ENCODE measurements at regions not wholly inside any gene's neighbourhood (a gene's known extent, or its start where the extent isn't known, plus 50 kb on each side); places are given as distances from the start of the nearest gene placed in this dataset.
A peak's percentile ranks its signal among the peaks of the same experiment; 100 is the strongest.

DNA sequence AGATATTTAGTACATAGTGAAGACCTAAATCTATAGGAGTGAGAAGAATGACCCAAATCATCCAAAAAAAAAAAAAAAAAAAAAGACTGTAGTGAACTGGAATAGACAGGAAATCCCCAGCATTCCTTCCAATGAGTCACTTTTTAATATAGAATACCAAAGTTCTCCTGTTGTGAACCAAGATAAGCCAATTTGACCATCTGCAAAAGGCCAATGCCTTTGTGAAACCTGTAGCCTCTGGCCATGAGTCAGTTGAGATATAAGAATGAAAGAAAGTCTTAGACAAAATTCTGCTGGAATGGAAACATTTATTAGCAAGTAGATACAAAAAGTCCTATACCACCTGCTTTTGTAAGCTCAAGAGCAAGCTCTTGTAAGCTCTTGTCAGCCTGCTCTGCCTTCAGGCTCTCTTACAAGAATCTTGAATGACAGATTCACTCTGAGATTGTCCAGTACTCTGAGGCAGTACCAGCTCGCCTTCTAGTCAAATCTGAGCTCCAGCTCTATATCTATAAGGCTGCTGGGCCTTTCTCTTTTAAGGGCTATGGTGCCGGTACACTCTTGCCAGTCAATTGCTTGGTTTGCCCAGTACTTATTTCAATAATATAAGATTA, 243.0 kb upstream of the TMTC1 start:
- FAIRE-seq (no peak), DNase-seq (ENCODE audit: low spot score) (peak; percentile 49)

DNA sequence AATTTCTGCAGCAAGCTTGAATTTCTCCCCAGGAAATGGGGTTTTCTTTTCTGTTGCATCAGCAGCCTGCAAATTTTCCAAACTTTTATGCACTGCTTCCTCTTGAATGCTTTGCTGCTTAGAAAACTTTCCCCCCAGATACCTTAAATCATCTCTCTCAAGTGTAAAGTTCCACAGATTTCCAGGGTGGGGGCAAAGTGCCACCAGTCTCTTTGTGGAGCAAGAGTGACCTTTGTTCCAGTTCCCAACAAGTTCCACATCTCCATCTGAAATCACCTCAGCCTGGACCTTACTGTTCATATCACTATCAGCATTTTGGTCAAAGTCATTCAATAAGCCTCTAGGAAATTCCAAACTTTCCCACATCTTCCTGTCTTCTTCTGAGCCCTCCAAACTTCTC, 241.6 kb upstream of the TMTC1 start:
- DNase-seq (ENCODE audit: low spot score), result no peak
- peak; percentile 20 for FAIRE-seq

DNA sequence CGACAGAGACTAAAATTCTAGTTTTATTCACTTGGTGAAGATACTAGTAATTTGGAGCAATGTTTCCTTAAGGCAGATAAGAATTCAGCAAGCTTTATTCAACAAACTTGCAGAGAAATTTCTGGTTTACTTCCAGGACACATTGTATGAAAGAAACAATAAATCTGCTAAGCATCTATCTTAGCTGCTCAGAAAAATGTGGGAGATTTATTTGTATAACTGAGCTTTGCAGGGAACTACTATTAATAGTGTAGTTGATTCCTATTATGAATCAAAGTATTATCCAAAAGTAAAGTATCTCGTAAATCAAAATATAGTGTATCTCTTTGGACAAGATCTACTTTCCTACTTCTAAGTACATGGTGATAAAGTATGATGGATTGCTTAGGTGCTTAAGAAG, 239.4 kb upstream of the TMTC1 start:
- DNase-seq (ENCODE audit: low spot score) (no peak), FAIRE-seq (no peak)

DNA sequence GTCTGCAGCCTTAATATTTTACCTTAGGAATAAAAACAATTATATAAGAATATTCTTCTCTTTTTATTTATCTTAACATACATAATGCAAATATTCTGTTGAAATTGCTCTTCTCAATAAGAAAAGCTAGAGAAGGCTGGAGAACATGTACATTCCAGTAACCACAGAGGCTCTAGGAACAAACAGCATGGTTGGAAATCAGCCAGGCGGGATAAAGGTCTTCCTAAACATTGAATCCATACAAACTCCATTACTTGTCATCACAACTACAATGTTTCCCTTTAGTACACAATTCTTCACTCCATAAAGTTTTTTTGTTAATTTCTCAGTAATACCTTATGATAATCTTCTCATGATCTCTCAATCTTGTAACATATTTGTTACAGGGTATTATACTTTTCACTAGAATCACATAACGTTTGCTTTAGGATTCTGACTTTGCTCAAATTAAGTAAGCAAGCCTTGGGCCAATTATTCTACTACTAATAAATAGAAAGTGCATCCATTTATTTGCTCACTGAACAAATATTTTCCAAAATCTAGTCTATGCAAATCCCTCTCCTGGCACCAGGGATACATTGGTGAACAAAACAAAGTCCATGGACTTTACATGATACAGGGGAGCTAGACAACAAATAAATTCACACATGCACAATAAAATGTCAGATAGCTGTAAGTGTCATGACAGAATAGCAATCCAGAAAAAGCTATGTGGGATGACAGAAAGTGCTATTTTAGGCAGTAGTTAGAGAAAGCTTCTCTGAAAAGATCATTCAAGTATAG, 237.5 kb upstream of the TMTC1 start:
- no peak for FAIRE-seq
- no peak for DNase-seq (ENCODE audit: low spot score)

DNA sequence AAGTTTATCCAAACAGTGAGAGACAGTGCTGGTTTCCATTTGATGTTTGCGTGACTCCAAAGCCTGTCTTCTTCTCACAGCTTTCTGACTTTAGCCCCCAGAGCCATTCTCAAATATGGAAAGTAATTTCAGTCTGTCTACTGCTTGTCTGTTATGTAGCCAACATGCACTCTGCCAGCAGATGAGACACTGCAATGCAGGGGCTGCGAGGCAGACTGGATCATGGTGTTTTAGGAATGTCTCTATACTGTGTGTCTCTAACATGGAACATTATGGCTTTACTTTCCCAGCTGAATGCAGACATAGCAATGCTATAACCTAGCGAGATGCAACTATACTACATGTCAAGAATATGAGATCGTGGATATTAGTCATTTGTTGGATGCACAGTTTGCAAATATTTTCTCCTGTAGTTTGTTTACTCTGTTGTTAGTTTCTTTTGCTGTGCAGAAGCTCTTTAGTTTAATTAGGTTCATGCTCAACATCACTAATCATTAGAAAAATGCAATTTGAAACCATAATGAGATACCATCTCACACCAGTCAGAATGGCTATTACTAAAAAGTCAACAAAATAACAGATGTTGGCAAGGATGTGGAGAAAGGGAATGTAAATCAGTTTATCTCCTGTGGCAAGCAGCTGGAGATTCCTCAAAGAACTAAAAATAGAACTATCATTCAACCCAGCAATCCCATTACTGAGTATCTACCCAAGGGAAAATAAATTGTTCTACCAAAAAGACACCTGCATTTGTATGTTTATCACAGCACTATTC, 235.8 kb upstream of the TMTC1 start:
- FAIRE-seq (no peak), DNase-seq (ENCODE audit: low spot score) (no peak)

DNA sequence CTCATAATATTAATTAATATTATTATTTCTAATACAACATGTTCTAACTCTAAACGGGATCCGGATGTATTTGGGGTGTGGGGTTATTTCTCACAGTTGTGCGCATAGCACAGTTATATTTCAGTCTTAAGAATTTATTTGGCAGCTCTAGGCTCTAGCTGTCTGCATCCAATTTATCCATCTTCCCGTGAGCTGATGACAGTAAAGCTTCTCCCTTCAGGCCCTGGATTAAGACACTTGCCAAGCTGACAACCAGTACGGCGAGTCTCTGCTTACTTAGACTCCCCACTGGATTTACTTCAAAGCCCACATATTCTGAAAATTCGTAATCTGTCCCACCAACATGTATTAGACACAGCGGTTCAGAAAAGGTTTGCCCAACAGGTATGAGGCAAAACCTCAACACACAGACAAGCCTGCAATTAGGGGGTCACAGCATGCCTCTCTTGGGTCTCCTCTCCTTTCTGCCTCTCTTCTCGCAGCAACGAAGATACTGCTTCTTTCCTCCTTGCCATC, 232.9 kb upstream of the TMTC1 start:
- no peak for FAIRE-seq
- no peak for DNase-seq (ENCODE audit: low spot score)

DNA sequence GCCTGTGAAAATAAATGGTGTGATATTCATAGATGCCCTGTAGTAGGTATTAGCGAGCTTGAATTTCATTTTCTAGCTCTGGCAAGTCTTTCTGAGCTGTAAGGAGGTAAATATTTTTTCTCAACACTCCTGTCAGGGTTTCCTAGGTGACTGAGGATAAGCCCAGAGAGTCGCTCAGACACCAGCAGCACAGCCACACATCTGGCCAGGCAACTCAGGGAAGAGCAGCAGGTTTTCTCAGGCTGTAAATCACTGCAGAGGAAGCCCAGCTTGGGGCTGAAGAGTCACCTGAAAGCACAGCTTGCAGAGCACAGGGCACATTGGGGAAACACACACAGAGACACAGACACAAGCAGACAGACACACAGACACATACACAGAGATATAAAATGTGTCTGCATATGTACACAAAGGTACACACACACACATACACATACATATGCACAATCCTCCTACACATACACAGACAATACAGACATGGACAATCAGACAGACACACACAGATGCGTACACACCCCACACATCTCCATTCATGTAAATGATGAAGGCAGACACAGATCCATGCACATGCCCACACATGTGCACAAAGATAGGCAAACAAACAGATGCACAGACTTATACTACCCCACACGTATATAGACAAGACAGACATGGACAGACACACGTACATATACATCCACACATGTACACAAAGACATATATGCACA, 232.0 kb upstream of the TMTC1 start:
- DNase-seq (ENCODE audit: low spot score), result no peak

DNA sequence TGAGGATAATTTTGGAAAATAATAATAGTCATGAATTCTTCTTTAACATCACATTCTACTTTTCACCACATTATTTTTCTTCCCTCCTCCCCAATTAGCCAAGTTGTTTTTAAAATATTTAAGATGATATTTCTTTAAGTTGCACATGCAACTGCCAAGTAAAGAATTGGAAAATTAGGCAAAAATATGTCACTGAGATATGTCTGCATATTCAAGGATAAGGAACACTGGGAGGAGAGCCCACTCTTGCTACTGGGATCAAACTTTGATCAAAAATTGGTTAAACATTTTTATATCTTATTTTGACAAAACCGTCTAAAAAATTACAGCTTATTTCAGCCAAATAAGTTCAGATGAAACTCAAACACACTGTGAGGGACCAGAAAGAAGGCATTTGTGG, 231.2 kb upstream of the TMTC1 start:
- FAIRE-seq (no peak), DNase-seq (ENCODE audit: low spot score) (no peak)

More for the DNA sequence above, 232.0 kb upstream of the TMTC1 start:
- FAIRE-seq, result peak; percentile 46

DNA sequence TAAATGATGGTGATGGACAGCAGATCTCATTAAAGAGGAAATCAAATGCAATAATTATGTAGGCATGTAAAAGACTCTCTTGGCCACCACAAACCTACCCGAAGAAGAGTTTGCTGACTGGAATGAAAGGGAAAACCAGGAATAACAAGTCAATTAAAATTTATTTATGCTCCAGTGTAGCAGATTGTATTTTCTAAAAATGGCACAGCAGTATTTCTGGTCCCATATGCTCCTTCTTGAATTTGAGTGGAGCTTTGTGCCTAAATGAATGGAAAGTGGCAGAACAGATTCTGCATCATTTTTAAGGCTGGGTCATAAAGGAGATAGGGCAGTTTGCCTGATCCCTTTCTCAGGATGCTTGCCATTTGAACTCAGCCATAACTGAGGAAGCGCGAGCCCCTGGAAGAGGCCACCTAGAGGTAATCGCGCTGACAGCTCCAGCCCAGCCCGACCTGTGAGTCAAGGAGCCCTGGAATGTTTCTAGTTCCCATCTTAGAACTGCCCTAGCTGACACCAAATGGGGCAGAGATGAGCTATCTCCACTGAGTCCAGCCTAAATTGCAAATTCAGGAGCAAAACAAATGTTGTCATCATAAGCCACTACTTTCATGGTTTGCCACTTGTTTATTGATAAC, 229.2 kb upstream of the TMTC1 start:
- FAIRE-seq (no peak), DNase-seq (ENCODE audit: low spot score) (no peak)

DNA sequence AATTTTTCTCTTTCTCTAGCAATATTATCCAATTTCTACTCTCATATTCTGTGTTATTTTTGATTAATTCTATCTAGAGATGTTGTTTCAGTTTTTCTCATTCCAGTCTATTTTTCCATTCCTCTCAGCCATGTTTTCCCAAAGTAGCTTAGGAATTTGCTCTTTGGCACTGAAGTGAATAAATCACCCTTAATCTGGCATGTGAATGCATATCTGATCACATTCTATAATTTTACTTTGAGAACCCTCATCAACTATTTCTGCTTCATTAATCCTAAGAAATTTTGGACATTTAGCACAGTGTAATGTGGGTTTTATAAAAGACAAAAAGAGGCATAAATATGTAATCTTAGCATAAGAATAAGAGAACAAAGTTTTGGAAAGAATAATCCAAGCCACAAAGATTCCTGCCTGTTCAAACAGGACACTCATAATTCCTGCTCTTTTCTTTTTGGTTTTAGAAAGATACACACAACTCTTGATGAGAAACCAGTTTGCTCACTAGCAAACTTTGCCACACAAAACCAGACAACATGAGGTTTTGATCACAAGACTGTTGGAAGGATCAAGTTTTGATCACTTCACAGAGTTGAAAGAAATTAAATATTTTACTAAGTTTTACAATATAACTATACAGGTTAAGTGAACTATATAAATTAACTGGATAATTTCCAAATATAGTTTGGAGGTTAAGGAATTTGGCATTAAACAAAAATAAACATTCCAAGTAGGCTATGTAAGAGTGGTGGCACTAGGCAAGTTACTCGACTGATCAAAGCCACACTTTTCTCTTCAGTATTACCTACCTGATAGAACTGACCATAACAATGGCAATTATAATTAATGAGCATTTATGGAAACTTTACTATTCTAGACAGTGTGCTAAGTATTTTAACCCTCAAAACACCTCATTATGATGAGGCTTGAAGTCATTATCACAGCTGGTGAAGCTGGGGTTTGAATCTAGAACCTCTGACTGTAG, 226.6 kb upstream of the TMTC1 start:
- FAIRE-seq (no peak), DNase-seq (ENCODE audit: low spot score) (no peak)

DNA sequence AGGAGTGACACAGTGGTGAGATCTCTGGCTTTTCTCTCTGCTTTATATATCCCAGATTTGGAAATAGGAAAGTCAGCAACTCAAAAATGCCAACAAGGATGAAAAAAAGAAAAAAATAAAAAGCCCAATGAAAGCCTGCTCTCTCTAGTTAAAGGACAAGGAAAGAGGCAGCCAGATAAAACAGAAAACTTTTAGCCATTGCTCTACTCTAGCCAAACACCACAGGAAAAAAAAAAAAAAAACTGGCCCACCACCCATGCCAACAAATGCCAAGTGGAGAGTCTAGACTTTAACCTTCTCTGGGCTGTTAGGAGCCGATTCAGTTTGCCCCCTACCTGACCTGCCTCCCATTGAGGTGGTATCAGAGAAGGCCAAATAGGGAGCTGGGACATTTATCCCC, 222.3 kb upstream of the TMTC1 start:
- no peak for DNase-seq (ENCODE audit: low spot score)
- no peak for FAIRE-seq

DNA sequence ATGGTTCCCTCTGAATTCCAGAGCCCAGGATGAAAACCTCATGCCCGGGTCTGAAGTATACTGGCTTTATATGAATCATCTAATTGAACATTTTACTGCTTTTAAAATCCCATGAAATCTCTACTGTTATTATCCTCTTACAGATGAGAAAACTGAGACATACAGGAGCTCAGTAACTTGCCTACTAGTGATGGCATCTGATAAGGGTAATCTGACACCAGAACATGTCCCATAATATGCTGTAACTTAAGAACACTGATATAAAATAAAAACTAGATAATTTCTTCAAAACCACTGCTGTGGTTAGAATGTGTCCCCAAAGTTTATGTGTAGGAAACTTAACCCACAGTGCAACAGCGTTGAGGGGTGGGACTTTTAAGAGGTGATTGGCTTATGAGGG, 219.6 kb upstream of the TMTC1 start:
- FAIRE-seq (no peak), DNase-seq (ENCODE audit: low spot score) (no peak)

DNA sequence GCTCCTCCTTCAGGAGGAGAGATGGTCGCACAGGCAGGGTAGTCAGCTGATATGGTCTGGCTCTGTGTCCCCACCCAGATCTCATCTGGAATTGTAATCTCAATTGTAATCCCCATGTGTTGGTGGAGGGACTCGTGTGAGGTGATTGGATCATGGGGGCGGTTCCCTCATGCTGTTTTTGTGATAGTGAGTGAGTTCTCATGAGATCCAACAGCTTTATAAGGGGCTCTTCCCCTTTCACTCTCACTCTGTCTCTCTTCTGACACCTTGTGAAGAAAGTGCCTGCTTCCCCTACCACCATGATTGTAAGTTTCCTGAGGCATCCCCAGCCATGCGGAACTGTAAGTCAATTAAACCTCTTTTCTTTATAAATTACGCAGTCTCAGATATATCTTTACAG, 218.9 kb upstream of the TMTC1 start:
- FAIRE-seq (no peak), DNase-seq (ENCODE audit: low spot score) (no peak)

DNA sequence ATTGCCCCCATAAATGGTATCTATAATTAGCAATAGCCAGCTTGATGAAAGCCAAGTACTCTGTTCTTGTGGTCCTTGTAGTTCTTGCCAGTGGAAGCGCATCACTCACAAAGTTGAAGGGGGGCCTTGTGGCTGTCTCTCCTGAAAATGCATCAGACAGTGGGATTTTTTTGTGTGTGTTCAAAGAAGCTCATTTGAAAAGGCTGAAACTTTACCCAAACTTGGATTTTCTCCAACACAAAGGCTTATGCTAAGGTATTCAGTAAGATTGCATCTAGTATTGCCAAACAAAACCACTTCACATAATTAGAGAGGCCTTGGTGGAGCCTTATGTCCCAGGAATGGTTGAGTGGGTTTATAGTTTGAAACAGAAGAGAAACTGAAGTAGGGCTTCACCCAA, 216.7 kb upstream of the TMTC1 start:
- FAIRE-seq, result no peak
- no peak for DNase-seq (ENCODE audit: low spot score)

DNA sequence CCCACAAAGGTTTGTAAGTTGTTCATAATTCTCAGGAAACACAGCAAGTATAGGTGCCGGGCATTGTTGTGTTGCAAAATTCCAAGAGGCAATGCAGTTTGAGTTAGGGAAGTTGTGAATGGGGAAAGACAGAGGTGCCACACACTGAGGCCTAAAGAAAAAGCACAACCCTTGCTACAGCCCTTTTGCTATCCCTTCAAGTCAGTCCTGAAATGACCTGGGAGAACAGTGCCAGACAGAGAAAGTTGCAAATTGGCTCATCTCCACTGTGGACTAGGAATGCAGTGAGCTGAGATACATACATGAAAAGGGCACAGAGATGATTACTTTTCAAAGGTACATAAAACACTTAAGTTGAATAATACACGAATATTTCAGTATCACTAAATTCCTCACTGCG, 213.3 kb upstream of the TMTC1 start:
- DNase-seq (ENCODE audit: low spot score) (no peak), FAIRE-seq (no peak)

DNA sequence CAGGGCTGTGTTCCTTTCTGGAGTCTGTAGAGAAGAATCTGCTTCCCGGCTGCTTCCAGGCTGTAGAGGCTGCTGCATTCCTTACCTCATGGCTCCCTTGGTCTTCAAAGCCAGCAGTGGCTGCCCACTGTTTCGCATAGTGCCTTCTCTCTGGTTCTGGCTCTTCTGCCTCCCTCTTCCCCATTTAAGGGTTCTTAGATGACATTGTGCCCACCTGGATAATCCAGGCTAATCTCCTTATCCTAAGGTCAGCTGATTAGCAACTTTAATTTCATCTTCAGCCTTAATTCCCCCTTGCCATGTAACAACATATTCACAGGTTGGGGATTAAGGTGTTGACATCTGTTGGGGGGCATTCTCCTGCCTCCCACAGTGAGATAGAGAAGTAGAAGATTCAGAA, 208.6 kb upstream of the TMTC1 start:
- DNase-seq (ENCODE audit: low spot score) (no peak), FAIRE-seq (no peak)

DNA sequence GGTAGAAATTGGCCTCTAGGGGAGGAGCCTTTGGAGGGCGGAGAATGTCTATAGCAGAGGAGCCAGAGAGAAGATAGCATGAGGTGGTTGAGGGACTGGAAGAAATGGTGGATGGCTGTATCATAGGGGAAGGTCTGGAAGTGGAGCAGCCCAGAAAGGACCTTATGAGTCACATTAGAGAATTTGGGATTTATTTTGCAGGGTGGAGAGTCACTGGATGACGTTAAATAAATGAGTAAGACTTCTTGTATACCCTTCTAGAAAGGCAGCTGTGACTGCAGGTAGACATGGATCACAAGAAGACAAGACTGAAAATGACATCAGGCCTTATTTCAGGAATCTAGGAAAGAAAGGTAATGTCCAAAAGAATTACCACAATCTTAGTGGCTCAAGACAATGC, 208.2 kb upstream of the TMTC1 start:
- FAIRE-seq (no peak), DNase-seq (ENCODE audit: low spot score) (no peak)

DNA sequence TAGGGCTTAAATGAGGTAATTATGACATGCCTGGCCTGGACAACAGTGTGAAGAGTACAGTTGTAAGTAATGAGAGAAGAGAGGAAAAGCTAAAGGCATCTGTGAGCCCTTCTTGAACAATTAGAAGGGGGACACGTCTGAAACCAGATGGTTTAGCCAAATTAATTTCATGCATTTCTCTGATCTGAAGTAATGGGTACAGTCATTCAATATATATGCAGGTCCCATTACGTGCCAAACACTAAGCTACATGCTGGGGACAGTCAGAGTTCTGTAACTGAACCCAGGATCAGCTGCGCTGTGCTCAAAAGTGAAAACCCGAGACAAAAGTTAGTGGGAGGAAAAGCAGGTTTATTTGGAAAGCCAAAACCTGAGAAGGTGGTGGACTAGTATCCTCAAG, 207.2 kb upstream of the TMTC1 start:
- FAIRE-seq (no peak), DNase-seq (ENCODE audit: low spot score) (peak; percentile 8)

DNA sequence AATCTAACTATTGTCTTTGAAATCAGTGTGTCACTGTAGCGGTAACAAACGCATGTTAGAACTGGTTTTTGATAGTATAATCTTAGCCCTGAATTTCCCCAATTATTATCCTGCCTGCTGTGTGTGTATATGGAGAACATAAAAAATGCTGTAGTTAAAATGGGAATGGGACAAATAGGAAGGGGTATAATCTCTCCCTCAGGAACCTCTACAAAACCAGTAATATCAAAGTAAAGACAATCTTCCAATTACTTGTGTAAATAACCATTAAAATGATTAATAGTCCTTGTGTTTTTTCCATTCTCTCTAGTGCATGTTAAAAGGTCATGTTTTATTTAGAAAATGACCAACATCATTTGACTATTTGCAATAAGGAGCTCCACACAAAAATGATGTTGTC, 200.1 kb upstream of the TMTC1 start:
- FAIRE-seq (no peak), DNase-seq (ENCODE audit: low spot score) (no peak)

DNA sequence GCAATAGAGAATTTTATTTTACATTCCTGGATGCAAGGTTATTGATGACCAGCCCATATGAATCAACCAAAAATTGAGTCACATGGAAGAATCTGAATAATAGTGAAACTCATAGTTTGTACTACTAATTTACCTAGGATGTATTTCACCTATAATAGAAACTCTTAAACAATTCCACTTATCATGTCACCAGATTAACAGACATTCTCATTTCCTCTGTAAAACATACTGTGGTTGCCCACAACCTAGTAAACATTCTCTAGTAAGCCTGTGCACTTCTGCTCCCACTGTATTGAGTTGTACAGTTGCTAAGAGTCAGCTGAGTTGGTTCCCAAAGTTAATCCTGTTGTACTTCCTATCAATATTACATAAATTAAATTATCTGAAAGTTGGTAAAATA, 196.6 kb upstream of the TMTC1 start:
- DNase-seq (ENCODE audit: low spot score), result no peak
- no peak for FAIRE-seq

Data from urothelium cell line (cell line).